GM12878 (cell line): ENCODE measurements at regions not wholly inside any gene's neighbourhood (a gene's known extent, or its start where the extent isn't known, plus 50 kb on each side); places are given as distances from the start of the nearest gene placed in this dataset.

ENCODE experiments used
- ATAC-seq: fragments of 200-7000 bp; cut with Tn5 transposase; 3 replicates; pipeline ENCODE4 v1.9.1; 2020; ENCODE audit warnings: mild to moderate bottlenecking, moderate library complexity
- BruUV-seq: library from RNA; stranded (reverse); fragments of 400-500 nt; replicated peaks from 2 replicates; lab custom pipeline; 2021; lab: Mats Ljungman, UMichigan
- CTCF ChIA-PET: fragments of 300-600 bp; sonication (Branson Sonifier 250); formaldehyde crosslinking; extraction: SDS; loops from one replicate; lab custom pipeline; 2021; ENCODE audit warnings: inconsistent platforms; lab: Yijun Ruan, JAX
- POLR2A ChIA-PET: fragments of 350-600 bp; formaldehyde crosslinking; extraction: SDS; loops from one replicate; lab custom pipeline; 2021; ENCODE audit warnings: inconsistent platforms; lab: Charles Lee
- RAD21 ChIA-PET: fragments of 300-600 bp; sonication (Branson Sonifier 250); formaldehyde crosslinking; loops from one replicate; lab custom pipeline; 2023; ENCODE audit warnings: antibody characterized with exemption; ENCODE audit not compliant: unreplicated experiment; lab: Charles Lee
- SMC1A ChIA-PET: fragments of 300-600 bp; sonication (Branson Sonifier 250); formaldehyde crosslinking; loops from one replicate; lab custom pipeline; 2023; ENCODE audit not compliant: unreplicated experiment, uncharacterized antibody; lab: Charles Lee
- DNase-seq: peaks from one replicate; pipeline ENCODE4 v3.0.0-alpha.2; 2011; ENCODE audit warnings: low read depth, low spot score
- FAIRE-seq: peaks from 3 replicates; lab custom pipeline; 2011; peaks lifted over from hg19 to GRCh38; lab: Jason Lieb, UNC
- H2AFZ ChIP-seq: 2 replicates; pipeline ENCODE4 v1.6.0; 2011; ENCODE audit warnings: low read depth, low read length, control low read depth; ENCODE audit not compliant: control insufficient read depth
- H3K27ac ChIP-seq: 2 replicates; pipeline ENCODE4 v1.5.1; 2011; ENCODE audit warnings: control low read depth; ENCODE audit not compliant: control insufficient read depth, insufficient read depth
- H3K27me3 ChIP-seq, 2 experiments: replicated peaks in 1 of 2; 2 replicates each; pipeline versions ENCODE4 v1.6.0 to v1.6.1; 2011; ENCODE audit warnings: low read length in 1 of 2; ENCODE audit not compliant: control insufficient read depth in 2 of 2, insufficient read depth in 2 of 2
- H3K36me3 ChIP-seq, 2 experiments: 2 replicates each; pipeline ENCODE4 v1.5.1; 2011; ENCODE audit warnings: low read length in 1 of 2; ENCODE audit not compliant: control insufficient read depth in 2 of 2, insufficient read depth in 2 of 2
- H3K4me1 ChIP-seq: 2 replicates; pipeline ENCODE4 v1.6.1; 2011; ENCODE audit warnings: mild to moderate bottlenecking, low read length, moderate library complexity, mixed read lengths; ENCODE audit not compliant: control insufficient read depth, insufficient read depth
- H3K4me2 ChIP-seq: 2 replicates; pipeline ENCODE4 v1.6.0; 2011; ENCODE audit warnings: control low read depth; ENCODE audit not compliant: control insufficient read depth, insufficient read depth
- H3K4me3 ChIP-seq: fragments of 200-600 bp; sonication (generic); 2 replicates; pipeline ENCODE4 v1.5.1; 2016
- H3K79me2 ChIP-seq: 2 replicates; pipeline ENCODE4 v1.6.0; 2011; ENCODE audit warnings: low read length; ENCODE audit not compliant: control insufficient read depth, insufficient read depth
- H3K9ac ChIP-seq: 2 replicates; pipeline ENCODE4 v1.8.0; 2011; ENCODE audit warnings: low read length, control low read depth, mixed read lengths; ENCODE audit not compliant: control insufficient read depth, insufficient read depth
- H3K9me3 ChIP-seq: replicated peaks from 3 replicates; pipeline ENCODE4 v1.5.1; 2011; ENCODE audit warnings: mild to moderate bottlenecking, low read length; ENCODE audit not compliant: control insufficient read depth, insufficient read depth
- H4K20me1 ChIP-seq: 2 replicates; pipeline ENCODE4 v1.6.0; 2011; ENCODE audit not compliant: control insufficient read depth, insufficient read depth
- BHLHE40 ChIP-seq, 2 experiments: fragments of 450-650 bp in 1 of 2; IDR thresholded peaks; 2 replicates each; pipeline ENCODE4 v1.6.1; 2011 to 2017; ENCODE audit warnings: low read depth in 2 of 2, borderline replicate concordance in 1 of 2, improper control_type of control experiment in 1 of 2, low read length in 1 of 2, mild to moderate bottlenecking in 1 of 2
- CEBPB ChIP-seq, 2 experiments: fragments of 150-350 bp in 1 of 2; IDR thresholded peaks; 2 replicates each; pipeline ENCODE4 v1.6.1; 2012 to 2014; ENCODE audit warnings: low read depth in 2 of 2, low read length in 2 of 2, borderline replicate concordance in 1 of 2, inconsistent platforms in 1 of 2
- ESRRA ChIP-seq: IDR thresholded peaks from 2 replicates; pipeline ENCODE4 v1.6.1; 2012; ENCODE audit warnings: mild to moderate bottlenecking, low read length, improper control_type of control experiment
- FOXM1 ChIP-seq: IDR thresholded peaks from 2 replicates; pipeline ENCODE4 v1.6.1; 2012; ENCODE audit warnings: low read depth, mild to moderate bottlenecking, inconsistent platforms, low read length, moderate library complexity
- MYB ChIP-seq: fragments of 150-350 bp; IDR thresholded peaks from 2 replicates; pipeline ENCODE4 v1.6.1; 2014; ENCODE audit warnings: mild to moderate bottlenecking, low read depth, low read length, borderline replicate concordance
- NFIC ChIP-seq: IDR thresholded peaks from 2 replicates; pipeline ENCODE4 v1.6.1; 2012; ENCODE audit warnings: low read depth, mild to moderate bottlenecking, inconsistent platforms, low read length, moderate library complexity
- NR2C2 ChIP-seq: IDR thresholded peaks from 2 replicates; pipeline ENCODE4 v1.6.1; 2011; ENCODE audit warnings: borderline replicate concordance, low read depth; ENCODE audit not compliant: control insufficient read depth, insufficient read length
- PAX5 ChIP-seq: IDR thresholded peaks from 2 replicates; pipeline ENCODE4 v1.6.1; 2011; ENCODE audit warnings: low read depth, low read length, borderline replicate concordance
- PAX8 ChIP-seq: fragments of 450-650 bp; IDR thresholded peaks from 2 replicates; pipeline ENCODE4 v1.6.1; 2017; ENCODE audit warnings: mild to moderate bottlenecking, moderate library complexity
- POU2F2 ChIP-seq: IDR thresholded peaks from 3 replicates; pipeline ENCODE4 v1.6.1; 2011; ENCODE audit warnings: low read depth, mild to moderate bottlenecking, low read length, borderline replicate concordance
- SMARCA5 ChIP-seq: fragments of 450-650 bp; IDR thresholded peaks from 2 replicates; pipeline ENCODE4 v1.6.1; 2017; ENCODE audit warnings: mild to moderate bottlenecking
- SUPT20H ChIP-seq: IDR thresholded peaks from 2 replicates; pipeline ENCODE4 v1.6.1; 2011; ENCODE audit warnings: low read depth, mild to moderate bottlenecking, low read length, moderate library complexity, borderline replicate concordance; ENCODE audit not compliant: control insufficient read depth
- SUZ12 ChIP-seq: fragments of 200-600 bp; sonication (generic); IDR thresholded peaks from one replicate; pipeline ENCODE4 v1.6.1; 2018; ENCODE audit warnings: antibody characterized with exemption, mild to moderate bottlenecking; ENCODE audit not compliant: unreplicated experiment
- ZNF622 ChIP-seq: fragments of 450-650 bp; IDR thresholded peaks from 2 replicates; pipeline ENCODE4 v1.6.1; 2017; ENCODE audit warnings: mild to moderate bottlenecking, inconsistent platforms
- ZSCAN29 ChIP-seq: fragments of 450-650 bp; IDR thresholded peaks from 2 replicates; pipeline ENCODE4 v1.6.1; 2017; ENCODE audit warnings: mild to moderate bottlenecking, moderate library complexity
- WGBS: methylation state at CpG from one replicate; pipeline ENCODE4 v1.1.6; 2016; ENCODE audit warnings: low lambda C conversion rate; ENCODE audit not compliant: insufficient replicate concordance, insufficient coverage; ENCODE audit errors: missing lambda C conversion rate; 5-methylcytosine and 5-hydroxymethylcytosine counted together
- in situ Hi-C: fragments of 300-500 bp; cut with MboI; formaldehyde crosslinking; loops from 9 replicates; pipeline ENCODE4 v1.14.3; 2018; ENCODE audit warnings: mixed read lengths
- intact Hi-C: fragments of 100-400 bp; cut with micrococcal nuclease; formaldehyde crosslinking; loops from one replicate; pipeline ENCODE4 v1.14.2; 2022; ENCODE audit not compliant: unreplicated experiment
- TF ChIP-seq, protein P1 (sequence below): fragments of 150-350 bp; IDR thresholded peaks from 2 replicates; pipeline ENCODE4 v1.6.1; 2016; ENCODE audit warnings: low read depth, low read length

DNA sequence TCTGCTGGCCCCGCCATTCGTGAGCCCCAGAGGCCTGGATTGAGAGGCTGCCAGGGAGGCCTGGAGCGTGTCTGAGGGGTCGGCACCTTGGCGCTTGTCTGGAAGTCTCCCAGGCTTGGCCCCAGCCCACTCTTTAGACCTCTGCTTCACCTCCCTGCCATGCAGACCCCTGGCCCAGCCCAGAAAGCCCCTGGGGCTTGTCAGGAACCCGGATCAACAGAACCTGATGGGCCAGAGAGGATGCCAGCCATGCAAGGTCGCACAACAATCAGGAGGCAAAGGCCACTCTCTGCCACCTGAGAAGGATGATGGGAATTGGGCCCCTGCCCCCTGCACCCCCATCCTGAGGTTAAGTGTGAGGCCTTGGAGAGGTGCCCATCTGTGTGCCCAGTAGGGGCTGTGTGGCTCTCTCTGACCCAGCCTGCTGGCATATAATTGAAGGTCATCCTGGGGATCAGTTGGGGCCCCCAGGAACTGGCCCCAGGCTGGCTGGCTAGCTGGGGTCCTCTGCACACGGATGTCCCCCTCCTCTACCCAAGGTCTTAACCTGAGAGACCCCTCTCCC lies 103.3 kb upstream of the SLC6A6 start:
- Histone ChIP-seq H4K20me1 (no peaks in the 10 kb centered on the region), H3K4me2 (no peak overlapping the region), H3K9me3 (no peaks in the 10 kb centered on the region), H3K27ac (no peak overlapping the region), H2AFZ (no peak overlapping the region), H3K4me1 (peaks cover 26% of the 10 kb centered on the region), H3K36me3 (no peaks in the 10 kb centered on the region), H3K9ac (no peak overlapping the region), H3K27me3 (no peaks in the 10 kb centered on the region; a peak in 1 of 4 replicates), H3K4me3 (no peak overlapping the region), H3K79me2 (no peaks in the 10 kb centered on the region)
- ChIA-PET SMC1A (no interaction called here), POLR2A (interaction anchor here (0.6 kb wide), 1 partner anchor 1038 kb away, joined by 3 read pairs; no protein-coding TSS in a partner anchor), CTCF (interaction anchor here (0.6 kb wide), 1 partner anchor 110 kb away, joined by 3 read pairs; no protein-coding TSS in a partner anchor), RAD21 (no interaction called here)
- WGBS: 54% methylated on average over 8 of the region's 8 CpGs
- in situ Hi-C loops (no loop called here), intact Hi-C loops (no loop called here)
- BruUV-seq: no TSS peak
- no peak for FAIRE-seq
- ATAC-seq: no peak
- no peak for DNase-seq
- TF ChIP-seq PAX5 (no peak), ZNF622 (no peak), CEBPB (IDR thresholded peaks at IDR 0.05; ENCODE audit: borderline replicate concordance in 1 of 2, low read depth in 2 of 2, low read length in 2 of 2) (no peak), POU2F2 (no peak), NR2C2 (no peak), NFIC (no peak), SUZ12 (no peak), SMARCA5 (no peak), PAX8 (no peak), ZSCAN29 (no peak), BHLHE40 (IDR thresholded peaks at IDR 0.05; ENCODE audit: borderline replicate concordance in 1 of 2, low read depth in 2 of 2, low read length in 1 of 2) (no peak), SUPT20H (no peak), ESRRA (no peak), MYB (no peak), FOXM1 (no peak)
- TF ChIP-seq, protein P1, sequence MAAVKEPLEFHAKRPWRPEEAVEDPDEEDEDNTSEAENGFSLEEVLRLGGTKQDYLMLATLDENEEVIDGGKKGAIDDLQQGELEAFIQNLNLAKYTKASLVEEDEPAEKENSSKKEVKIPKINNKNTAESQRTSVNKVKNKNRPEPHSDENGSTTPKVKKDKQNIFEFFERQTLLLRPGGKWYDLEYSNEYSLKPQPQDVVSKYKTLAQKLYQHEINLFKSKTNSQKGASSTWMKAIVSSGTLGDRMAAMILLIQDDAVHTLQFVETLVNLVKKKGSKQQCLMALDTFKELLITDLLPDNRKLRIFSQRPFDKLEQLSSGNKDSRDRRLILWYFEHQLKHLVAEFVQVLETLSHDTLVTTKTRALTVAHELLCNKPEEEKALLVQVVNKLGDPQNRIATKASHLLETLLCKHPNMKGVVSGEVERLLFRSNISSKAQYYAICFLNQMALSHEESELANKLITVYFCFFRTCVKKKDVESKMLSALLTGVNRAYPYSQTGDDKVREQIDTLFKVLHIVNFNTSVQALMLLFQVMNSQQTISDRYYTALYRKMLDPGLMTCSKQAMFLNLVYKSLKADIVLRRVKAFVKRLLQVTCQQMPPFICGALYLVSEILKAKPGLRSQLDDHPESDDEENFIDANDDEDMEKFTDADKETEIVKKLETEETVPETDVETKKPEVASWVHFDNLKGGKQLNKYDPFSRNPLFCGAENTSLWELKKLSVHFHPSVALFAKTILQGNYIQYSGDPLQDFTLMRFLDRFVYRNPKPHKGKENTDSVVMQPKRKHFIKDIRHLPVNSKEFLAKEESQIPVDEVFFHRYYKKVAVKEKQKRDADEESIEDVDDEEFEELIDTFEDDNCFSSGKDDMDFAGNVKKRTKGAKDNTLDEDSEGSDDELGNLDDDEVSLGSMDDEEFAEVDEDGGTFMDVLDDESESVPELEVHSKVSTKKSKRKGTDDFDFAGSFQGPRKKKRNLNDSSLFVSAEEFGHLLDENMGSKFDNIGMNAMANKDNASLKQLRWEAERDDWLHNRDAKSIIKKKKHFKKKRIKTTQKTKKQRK: no peak
